Chondrocyte (in vitro differentiated cells): ENCODE measurements at regions not wholly inside any gene's neighbourhood (a gene's known extent, or its start where the extent isn't known, plus 50 kb on each side); places are given as distances from the start of the nearest gene placed in this dataset.
"Not testable (repeated sequence)": the region's sequence is repeated elsewhere in the genome, so short reads cannot be mapped to it uniquely, and the experiment has no call there.

Experiments used
- DNase-seq: peaks from one replicate; pipeline ENCODE4 v3.0.0; 2021; ENCODE audit warnings: mixed read lengths, low spot score
- H3K27ac Mint-ChIP-seq: one replicate; pipeline ENCODE4 v1.8.0; 2021; ENCODE audit warnings: mild to moderate bottlenecking, moderate library complexity, mixed read lengths; ENCODE audit not compliant: unreplicated experiment
- H3K27me3 Mint-ChIP-seq: 2 replicates; pipeline ENCODE4 v1.8.0; 2021; ENCODE audit warnings: low read depth, mixed read lengths
- H3K36me3 Mint-ChIP-seq: 2 replicates; pipeline ENCODE4 v1.8.0; 2021; ENCODE audit warnings: low read depth, mixed read lengths
- H3K4me1 Mint-ChIP-seq: 2 replicates; pipeline ENCODE4 v1.8.0; 2021; ENCODE audit warnings: low read depth, mild to moderate bottlenecking, mixed read lengths
- H3K4me3 Mint-ChIP-seq: one replicate; pipeline ENCODE4 v1.8.0; 2021; ENCODE audit warnings: mild to moderate bottlenecking, moderate library complexity, mixed read lengths; ENCODE audit not compliant: unreplicated experiment
- H3K9me3 Mint-ChIP-seq: 2 replicates; pipeline ENCODE4 v1.8.0; 2021; ENCODE audit warnings: low read depth, mixed read lengths
- TF ChIP-seq, protein P1 (sequence below): fragments of 200-600 bp; sonication (generic); IDR thresholded peaks from 2 replicates; pipeline ENCODE4 v1.5.0; 2021; ENCODE audit warnings: antibody characterized with exemption, mild to moderate bottlenecking, moderate library complexity

DNA sequence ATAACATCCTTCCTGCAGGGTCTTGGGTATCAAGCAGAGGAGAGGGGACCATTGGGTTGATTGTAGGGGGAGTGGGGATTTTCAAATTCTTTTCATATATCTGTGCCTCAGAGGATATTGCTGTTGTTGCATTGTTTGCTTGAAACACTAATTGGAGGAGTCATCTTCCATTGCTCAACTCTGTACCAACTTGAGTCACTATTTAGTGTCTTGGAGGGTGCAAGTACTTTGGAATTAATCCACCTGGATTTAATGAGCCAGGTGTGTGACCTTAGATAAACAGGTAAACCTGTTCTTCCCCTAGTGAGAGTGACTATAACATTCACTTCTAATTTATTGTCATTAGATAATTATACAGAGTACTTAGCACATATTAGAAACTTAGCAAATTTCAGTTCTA is 151.3 kb upstream of the CNTNAP4 start:
- Mint-ChIP-seq H3K27me3 (no peaks in the 10 kb centered on the region), H3K27ac (no peak overlapping the region), H3K36me3 (no peaks in the 10 kb centered on the region), H3K4me1 (no peaks in the 10 kb centered on the region), H3K9me3 (peaks cover 8% of the 10 kb centered on the region), H3K4me3 (no peak overlapping the region)
- TF ChIP-seq, protein P1, sequence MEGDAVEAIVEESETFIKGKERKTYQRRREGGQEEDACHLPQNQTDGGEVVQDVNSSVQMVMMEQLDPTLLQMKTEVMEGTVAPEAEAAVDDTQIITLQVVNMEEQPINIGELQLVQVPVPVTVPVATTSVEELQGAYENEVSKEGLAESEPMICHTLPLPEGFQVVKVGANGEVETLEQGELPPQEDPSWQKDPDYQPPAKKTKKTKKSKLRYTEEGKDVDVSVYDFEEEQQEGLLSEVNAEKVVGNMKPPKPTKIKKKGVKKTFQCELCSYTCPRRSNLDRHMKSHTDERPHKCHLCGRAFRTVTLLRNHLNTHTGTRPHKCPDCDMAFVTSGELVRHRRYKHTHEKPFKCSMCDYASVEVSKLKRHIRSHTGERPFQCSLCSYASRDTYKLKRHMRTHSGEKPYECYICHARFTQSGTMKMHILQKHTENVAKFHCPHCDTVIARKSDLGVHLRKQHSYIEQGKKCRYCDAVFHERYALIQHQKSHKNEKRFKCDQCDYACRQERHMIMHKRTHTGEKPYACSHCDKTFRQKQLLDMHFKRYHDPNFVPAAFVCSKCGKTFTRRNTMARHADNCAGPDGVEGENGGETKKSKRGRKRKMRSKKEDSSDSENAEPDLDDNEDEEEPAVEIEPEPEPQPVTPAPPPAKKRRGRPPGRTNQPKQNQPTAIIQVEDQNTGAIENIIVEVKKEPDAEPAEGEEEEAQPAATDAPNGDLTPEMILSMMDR, result no peak
- DNase-seq, result no peak

DNA sequence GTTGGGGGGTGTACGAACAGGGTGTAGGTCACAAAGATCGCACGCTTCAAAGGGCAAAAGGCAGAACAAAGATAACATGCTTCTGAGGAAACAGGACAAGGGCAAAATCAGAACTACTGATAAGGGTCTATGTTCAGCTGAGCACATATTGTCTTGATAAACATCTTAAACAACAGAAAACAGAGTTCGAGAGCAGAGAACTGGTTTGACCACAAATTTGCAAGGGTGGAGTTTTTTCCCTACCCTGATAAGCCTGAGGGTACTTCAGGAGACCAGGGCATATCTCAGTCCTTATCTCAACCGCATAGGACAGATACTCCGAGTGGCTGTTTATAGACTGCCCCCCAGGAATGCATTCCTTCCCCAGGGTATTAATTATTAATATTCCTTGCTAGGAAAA is 139.1 kb upstream of the CNTNAP4 start:
- not testable (repeated sequence) for H3K27me3 Mint-ChIP-seq, DNase-seq, H3K27ac Mint-ChIP-seq, H3K36me3 Mint-ChIP-seq, H3K9me3 Mint-ChIP-seq, H3K4me1 Mint-ChIP-seq, H3K4me3 Mint-ChIP-seq

DNA sequence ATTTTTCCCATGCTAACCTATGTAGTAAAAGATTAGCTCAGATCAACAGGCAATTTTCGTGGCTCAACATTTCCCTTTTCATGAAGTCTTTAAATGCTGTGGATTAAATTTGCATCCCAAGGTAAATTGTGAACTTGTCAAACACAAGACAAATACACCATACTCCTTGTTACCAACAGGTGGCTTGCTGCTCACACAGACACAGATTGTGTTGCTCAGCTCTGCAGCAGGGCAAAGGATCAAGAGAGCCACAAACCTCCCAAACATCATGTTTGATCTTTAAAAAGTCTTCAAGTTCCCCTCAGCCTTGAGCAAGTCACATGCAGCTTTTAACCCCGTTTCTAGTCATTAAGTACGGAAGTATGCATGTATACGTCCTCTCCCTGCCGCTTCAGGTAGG is 119.6 kb upstream of the CNTNAP4 start:
- no peak overlapping the region for H3K27ac Mint-ChIP-seq
- H3K9me3 Mint-ChIP-seq, result no peaks in the 10 kb centered on the region
- DNase-seq, result no peak
- H3K4me1 Mint-ChIP-seq, result no peaks in the 10 kb centered on the region
- H3K27me3 Mint-ChIP-seq, result no peaks in the 10 kb centered on the region
- TF ChIP-seq, protein P1, result no peak
- H3K4me3 Mint-ChIP-seq, result no peak overlapping the region
- no peaks in the 10 kb centered on the region for H3K36me3 Mint-ChIP-seq

DNA sequence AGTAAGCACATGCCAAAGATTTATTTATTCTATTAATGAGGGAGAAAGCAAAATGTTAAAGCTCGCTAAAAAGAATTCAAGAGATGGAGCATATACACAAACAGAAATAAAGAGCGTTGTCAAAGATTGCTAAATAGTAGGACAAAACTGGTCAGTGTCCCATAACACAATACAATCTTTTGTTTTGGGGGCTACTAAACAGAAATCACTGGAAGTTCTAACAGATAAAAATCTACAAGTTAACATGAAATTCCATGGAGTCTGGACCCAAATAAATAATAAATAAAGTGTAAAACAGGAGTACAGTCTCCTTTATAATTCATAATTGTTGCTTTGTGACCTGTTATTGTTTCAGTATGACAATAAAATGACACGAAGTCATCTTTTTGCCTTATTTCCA is 115.2 kb upstream of the CNTNAP4 start:
- Mint-ChIP-seq H3K4me1 (no peaks in the 10 kb centered on the region), H3K4me3 (no peak overlapping the region), H3K36me3 (no peaks in the 10 kb centered on the region), H3K27ac (no peak overlapping the region), H3K27me3 (peaks cover 2% of the 10 kb centered on the region), H3K9me3 (no peaks in the 10 kb centered on the region)
- DNase-seq, result no peak
- TF ChIP-seq, protein P1, result no peak

DNA sequence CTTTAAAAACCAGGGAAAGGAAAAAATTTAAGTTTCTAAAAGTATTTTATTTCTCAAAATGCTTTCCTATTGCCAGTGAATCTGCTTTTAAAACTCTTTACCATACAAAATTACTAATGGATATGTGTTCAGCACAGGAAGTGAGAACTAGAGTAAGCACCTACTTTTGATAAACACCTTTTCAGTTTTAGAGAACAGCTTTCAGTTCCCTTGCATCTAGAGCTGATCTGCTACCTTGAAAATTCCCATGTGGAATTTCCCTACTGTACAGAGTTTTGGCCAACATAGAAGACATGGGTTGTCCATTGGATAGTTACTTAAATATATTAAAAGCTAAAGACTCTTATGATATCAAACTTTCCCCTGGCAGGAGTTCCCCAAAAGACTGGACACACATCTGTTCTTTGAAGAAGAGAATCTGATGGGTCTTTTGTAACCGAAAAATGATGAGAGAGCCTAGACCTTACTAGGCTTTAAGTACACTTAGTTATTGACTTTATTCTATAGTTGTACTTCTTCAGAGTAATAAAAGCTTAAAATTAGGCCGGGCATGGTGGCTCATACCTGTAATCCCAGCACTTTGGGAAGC is 112.1 kb upstream of the CNTNAP4 start:
- peaks cover 2% of the 10 kb centered on the region for H3K27me3 Mint-ChIP-seq
- H3K36me3 Mint-ChIP-seq, result no peaks in the 10 kb centered on the region
- H3K27ac Mint-ChIP-seq, result no peak overlapping the region
- TF ChIP-seq, protein P1, result no peak
- peaks cover under 1% of the 10 kb centered on the region for H3K9me3 Mint-ChIP-seq
- DNase-seq, result no peak
- no peak overlapping the region for H3K4me3 Mint-ChIP-seq
- H3K4me1 Mint-ChIP-seq, result no peaks in the 10 kb centered on the region

DNA sequence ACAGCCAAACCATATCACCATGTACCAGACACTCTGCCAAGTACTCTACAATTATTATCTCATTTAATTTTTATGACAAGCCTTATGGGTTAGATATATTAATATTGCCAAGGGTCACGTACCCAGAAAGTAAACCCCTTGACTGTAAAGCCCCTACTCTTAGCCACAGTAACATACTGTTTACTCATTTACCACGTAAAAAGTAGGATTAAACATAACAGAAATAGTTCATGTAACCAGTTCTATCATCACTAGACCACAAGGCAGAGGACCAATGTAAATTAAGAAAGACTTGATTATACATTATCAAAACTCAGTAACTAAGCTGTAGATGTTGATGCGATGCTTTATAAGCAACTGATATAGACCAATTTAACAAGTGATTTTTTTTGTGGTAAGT is 101.5 kb upstream of the CNTNAP4 start:
- TF ChIP-seq, protein P1, result no peak
- Mint-ChIP-seq H3K36me3 (no peaks in the 10 kb centered on the region), H3K27me3 (no peaks in the 10 kb centered on the region), H3K27ac (no peak overlapping the region), H3K4me3 (no peak overlapping the region), H3K9me3 (peaks cover 19% of the 10 kb centered on the region), H3K4me1 (no peaks in the 10 kb centered on the region)
- no peak for DNase-seq
